GM21390 (cell line): ENCODE measurements at regions not wholly inside any gene's neighbourhood (a gene's known extent, or its start where the extent isn't known, plus 50 kb on each side); places are given as distances from the start of the nearest gene placed in this dataset.

Source experiments
- ATAC-seq: cut with Tn5 transposase; IDR thresholded peaks from one replicate; pipeline ENCODE4 v1.9.1; 2021; ENCODE audit not compliant: unreplicated experiment

DNA sequence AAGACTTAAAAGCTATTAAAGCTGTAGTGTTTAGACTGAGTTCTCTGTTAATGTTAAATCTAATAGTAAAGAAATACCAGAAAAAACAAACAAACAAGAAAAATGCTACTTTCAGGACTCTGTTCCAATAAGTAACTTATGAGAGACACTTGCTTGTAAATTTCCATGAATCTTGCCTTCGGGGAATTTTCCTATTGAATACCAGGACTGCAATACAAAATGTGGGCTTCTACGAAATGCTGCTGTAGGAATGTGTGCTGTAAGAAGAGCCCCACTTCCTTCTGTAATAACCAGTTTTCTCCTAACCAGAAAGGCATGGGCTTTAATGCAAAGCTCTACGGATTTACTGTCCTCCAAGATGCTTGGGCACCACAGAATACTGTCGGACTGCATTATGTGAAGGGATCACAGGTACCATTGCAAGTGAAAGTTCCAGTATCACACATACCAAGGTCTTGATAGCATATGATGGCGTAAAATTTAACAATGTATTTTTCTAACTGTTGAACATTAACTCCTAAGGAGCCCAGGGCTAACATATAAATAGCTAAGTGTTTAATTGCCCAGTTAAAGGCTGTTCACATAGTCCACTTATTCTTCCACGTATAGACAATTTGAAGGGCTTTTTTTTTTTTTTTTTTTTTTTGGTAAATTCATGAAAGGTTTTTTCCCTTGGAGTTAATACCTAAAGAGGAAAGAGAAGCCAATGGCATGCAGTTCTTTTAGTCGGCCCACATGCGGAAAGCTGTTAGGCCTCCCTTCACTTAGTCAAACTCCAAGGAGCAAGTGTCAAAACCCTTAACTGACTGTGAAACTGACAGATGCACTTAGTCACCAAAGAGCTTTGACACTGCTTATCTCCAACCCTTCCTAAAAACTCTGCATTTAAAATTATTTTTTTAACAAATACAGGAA lies 564.0 kb upstream of the POU3F3 start:
- no peak for ATAC-seq

- no peak for ATAC-seq
Measured at GRCh38 chr2:104290566-104290891, 563.4 kb upstream of the POU3F3 start.

DNA sequence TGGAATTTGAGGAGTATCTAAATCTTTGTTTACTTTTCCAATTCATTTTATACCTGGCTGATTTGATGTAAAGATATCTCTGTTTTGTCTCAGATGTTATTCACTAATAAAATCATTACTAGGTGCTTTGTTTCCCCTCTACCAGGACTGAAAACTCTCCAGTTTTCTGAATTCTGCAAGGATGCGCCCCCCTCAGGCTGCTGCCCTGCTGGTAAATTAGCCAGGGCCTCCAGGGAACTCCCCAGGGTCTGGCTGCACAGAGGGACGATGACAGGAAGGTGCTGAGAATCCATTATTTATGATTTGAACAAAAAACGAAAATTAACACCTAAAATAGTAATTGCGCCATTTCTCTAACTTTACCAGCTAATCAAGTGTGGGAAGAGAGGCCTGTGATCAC lies 541.2 kb upstream of the POU3F3 start:
- no peak for ATAC-seq

GRCh38 chr2:104318001-104318665 lies 535.8 kb upstream of the POU3F3 start:
- ATAC-seq, result no peak

DNA sequence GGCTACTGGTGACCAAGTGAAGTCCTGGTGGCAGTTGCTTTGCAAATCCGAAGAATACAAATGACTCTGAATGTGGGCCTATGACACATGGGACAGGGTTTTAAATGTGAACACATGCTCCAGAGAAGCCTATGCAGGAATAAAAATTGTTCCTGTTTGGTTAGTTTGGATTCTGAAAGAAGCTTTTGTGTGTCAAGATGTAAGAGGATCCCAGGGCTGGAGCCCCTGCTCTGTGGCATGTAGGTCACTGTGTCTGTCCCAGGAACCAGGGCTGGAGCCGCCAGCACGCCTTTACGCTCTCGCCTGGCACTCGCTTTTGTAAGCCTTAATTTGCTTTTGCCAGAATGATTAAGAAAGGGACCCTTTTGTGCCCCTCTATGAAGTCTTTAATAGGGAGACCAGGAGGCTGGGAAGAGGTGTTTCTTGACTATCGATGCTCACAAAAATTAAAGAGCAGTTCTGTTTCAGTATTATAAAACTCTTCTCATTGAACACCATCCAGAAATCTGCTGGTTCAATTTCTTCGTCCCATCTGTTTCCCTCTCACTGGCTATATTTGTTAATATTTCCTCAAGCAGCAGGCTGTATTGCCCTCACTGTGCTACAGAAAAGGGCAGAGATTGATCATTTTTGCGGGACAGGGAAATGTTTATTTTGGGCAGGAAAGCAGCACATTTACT lies 532.7 kb upstream of the POU3F3 start:
- no peak for ATAC-seq

DNA sequence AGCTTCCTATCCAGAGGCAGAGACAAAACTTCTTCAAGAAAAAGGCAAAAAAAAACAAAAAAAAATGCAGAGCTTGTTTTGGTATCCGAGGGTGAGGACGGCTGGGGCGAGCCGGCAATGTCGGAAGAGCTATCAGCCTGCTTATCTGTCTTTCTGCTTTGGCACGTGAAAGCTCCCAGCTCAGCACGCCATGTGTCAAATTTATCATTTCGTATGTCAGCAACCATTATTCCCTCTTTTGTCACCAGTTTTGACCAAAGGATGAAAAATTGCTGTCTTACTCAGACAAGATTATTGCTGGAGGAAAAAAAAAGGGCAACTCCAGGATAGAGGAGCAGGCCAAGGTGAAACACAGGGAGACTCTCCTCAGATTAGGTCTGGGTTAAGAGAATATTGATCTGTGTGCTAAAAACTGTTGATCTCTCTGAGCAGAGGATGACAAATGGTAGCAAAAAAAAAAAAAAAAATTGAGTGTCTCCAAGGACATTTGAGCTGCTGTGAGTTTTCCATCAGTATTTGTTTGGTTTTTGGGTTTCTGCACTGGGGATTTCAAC lies 532.0 kb upstream of the POU3F3 start:
- no peak for ATAC-seq

DNA sequence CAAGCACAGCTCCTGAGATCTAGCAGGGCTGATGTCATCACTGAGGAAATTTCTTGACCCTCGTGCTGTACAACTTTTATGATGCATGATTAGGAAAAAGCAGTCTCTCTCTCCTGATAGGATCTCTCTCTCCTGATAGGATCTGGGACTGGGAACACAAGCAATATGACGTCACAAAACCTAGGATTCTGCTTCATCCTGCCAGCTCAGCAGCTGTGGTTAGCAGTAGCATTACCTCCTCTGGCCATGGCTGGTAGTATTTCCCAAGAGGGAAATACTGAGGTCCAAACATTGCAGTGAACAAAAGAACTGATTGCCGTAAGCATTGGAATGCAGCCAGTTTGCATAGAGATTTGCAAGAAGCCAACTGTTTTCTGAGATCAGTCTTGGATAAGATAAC lies 521.2 kb upstream of the POU3F3 start:
- ATAC-seq, result no peak

DNA sequence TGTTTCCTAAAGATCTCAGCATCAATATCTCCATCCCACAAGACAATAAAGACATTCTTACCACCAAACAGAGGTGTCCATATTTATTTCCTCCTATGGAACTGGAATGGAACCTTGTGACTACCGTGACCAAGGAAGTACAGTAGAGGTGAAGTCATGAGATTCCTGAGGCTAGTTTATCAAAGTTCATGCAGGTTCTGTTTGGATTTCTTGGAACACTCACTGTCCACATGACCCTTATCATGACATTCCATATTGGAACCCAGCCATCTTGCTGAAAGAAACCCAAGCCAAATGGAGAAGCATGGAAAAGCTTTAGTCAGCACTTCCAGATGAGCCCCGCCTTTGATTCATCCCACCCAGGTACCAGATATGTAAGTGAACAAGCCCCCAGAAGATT lies 516.0 kb upstream of the POU3F3 start:
- ATAC-seq, result no peak

DNA sequence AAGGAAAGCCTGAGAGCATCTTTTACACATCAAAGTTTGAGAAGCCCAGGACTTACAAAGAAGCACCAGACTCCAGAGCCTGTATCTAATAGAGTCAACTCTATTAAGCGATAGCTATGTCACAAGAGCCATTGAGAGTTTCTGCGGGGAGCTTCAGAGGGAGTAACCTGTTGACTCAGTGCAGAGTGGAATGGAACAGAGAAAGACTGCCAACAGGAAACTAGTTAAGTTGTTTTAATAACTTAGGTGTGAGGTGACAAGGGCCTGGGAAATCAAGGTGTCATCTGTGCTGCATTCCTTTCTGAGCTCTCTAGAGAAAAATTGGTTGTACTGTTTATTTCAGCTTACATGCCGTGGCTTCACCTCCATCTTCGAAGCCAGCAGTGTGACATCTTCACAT lies 513.8 kb upstream of the POU3F3 start:
- no peak for ATAC-seq

DNA sequence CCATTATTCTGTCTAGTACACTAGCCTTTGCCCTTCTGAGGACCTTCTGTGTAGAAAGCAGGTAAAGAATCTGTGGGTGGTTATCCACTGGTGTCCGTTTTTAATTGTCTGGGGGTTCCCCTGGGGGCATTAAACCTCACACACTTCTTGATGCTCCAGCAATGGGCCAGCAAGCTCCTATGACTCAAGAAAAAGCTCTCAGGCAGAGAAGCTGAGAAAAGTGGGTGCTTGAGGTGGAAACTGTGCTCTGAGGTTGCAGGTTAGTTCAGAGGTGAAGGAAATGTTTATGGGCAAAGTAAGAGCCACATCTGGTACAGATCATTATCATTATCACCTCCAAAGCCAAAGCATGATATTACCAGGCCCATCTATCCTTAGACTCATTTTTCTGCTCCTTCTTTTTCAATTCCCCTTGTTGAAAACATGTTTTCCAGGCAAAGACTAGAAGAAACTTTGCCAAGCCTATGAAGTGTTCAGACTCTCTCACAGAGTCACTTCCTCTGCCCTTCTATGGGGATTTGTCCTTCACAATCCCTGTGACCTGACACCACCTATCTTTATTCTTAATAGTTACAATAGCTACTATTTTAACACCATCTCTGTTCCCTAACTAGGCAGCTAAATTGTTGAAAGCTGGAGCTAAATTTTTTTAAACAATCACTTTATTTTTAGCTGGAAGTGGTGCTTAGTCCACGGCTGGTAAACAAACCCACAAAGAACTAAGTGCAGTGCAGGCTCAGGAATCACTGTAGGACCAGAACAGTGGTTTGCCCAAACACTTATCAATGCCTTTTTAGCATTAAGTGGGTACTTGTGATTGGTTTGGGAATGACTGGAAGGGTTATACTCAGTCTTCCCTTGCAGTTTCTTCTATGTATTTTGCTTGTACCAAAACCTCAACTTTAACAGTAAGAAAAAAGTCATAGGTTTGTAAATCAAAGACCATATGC lies 512.8 kb upstream of the POU3F3 start:
- no peak for ATAC-seq

DNA sequence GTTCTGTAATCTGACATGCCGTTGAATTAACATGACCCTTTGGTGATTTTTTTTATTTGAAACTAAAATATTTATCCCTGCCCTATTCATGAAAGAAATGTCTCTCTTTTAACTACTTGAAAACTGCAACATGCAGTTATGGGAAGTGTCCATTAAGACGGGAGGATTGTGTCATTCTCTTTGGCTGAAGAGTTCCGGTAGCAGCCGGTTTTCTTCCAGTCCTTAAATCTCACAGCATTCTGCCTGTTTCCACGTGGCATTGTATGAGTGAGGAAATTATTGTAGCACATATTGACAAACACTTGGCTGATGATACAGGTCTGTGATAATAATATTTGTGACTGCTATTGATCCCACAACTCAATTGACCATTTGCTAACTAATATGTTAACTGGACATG lies 509.6 kb upstream of the POU3F3 start:
- ATAC-seq, result no peak

GRCh38 chr2:104344985-104345384 lies 508.9 kb upstream of the POU3F3 start:
- ATAC-seq, result no peak

DNA sequence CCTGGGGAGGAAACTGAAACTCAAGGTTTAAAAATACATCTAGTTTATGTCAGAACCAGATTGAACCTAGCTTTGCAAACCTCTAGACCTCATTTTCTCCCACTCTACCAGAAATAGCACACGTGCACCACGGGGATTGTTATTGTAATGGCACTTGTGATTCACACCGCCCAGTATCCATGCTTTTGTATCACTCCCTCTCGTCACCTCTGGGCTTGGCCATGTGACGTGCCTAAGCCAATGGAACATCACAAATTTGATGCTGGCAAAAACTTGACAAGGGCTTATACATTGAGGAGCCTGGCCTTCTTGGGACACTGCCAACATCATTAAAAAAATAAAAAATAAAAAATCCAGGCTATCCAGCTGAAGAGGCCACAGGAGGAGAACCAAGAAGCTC lies 495.8 kb upstream of the POU3F3 start:
- no peak for ATAC-seq

DNA sequence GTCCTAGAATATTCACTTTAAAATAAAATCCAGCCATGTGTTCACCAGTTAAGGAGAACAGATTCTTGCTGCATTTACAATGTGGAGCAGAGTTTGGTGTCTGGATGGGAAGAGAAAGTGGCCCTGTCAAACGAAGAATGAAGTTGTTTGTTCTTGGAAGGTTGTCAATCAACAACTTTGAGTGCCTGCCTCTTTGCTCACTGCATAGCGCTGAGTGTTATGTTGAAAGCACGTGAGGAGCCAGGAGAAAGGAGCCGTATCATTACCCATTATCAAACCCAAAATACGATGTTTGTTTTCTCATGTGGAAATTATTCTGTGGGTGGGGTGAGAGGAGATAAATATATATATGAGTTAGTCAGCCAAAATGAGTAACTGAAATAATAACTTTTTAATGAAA lies 492.5 kb upstream of the POU3F3 start:
- no peak for ATAC-seq

- no peak for ATAC-seq
Measured at GRCh38 chr2:104368089-104368488, 485.8 kb upstream of the POU3F3 start.

- no peak for ATAC-seq
Measured at GRCh38 chr2:104371087-104371781, 482.7 kb upstream of the POU3F3 start.

DNA sequence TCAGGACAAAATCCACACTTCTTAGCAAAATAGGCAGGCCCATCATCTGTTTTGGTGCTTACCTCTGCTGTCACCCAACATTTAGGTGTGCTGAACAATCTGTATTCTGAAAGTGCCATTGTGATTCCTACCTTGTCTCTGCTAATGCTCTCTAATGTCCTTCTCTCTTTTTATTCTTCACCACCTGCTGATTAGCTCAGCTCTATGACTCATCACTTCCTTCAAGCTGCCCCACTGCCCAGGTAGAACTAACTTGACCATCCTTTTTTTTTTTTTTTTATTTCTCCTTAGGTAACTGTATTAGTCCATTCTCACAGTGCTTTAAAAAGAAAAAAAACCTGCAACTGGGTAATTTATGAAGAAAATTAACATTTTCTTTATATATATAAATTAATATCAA lies 478.7 kb upstream of the POU3F3 start:
- ATAC-seq, result no peak

DNA sequence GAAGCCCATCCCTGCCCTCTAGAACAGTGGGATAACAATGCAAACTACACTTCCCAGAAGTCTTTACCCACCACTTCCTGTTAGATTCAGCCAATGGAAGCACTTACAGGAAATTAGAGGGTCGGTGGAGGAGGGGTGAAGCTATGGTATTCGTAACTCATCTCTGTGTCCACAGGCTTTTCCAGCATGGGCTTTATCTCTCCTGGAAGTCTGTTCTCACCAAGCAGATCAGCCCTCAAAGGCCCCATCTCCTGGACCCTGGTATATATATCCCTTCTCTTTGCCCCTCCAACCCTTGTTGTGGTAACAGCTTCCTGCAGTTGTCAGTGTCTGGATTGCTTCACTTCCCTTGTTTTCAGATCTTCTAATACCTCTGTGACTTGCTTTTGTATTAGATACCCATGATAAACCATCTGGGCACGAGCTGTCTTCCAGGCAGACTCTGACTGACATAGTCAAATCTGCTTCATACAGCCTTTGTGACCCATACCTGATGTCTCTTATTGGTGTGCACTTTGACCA lies 475.0 kb upstream of the POU3F3 start:
- ATAC-seq, result peak; percentile 88

DNA sequence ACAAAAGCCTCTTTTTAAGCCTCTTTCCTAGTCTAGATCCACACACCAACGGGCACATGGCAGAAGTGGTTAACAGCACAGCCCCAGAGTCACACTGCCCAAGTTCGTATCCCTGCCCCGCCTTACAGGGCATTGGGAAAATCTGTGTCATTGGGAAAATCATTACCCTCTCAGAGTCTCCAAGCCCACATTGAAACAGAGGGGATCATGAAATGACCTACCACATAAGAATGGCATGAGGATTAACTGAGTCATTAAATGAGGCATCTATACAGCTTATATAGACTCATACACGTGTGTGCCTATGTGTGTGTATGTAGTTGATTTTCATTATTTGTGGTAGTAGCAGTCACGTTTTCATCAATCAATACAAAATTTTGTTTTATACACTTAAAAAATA lies 469.0 kb upstream of the POU3F3 start:
- no peak for ATAC-seq

GRCh38 chr2:104385743-104386142 lies 468.2 kb upstream of the POU3F3 start:
- no peak for ATAC-seq
